ENCODE measurements at regions not wholly inside any gene's neighbourhood (a gene's known extent, or its start where the extent isn't known, plus 50 kb on each side); places are given as distances from the start of the nearest gene placed in this dataset.

GRCh38 chr5:17735761-17736160 lies 101.5 kb downstream of the TAF11L14 start:
- H3K27ac ChIP-seq (ENCODE audit: control insufficient read depth, insufficient read depth, low read length): no peak overlapping the region
- H3K9me1 ChIP-seq (ENCODE audit: control insufficient read depth, extremely low read depth, insufficient read depth, low read length): no peaks in the 10 kb centered on the region

GRCh38 chr5:17737092-17737491 lies 102.8 kb downstream of the TAF11L14 start:
- DNase-seq (ENCODE audit: low read depth, low spot score) (no peak), FAIRE-seq (no peak)
- H3K4me3 ChIP-seq (ENCODE audit: control insufficient read depth in 2 of 3, extremely low read depth in 1 of 3, insufficient read depth in 2 of 3, low read depth in 1 of 3, low read length in 3 of 3): no peak overlapping the region
- H3K79me2 ChIP-seq (ENCODE audit: control insufficient read depth, insufficient read depth, low read length): no peaks in the 10 kb centered on the region
- H3K4me2 ChIP-seq (ENCODE audit: control insufficient read depth, extremely low read depth, insufficient read depth, low read depth, low read length): no peak overlapping the region
- no peak for TF ChIP-seq EZH2 (IDR thresholded peaks at IDR 0.05; ENCODE audit: low read length)
- no peak for TF ChIP-seq CTCF (optimal IDR thresholded peaks at IDR 0.05 in 1 of 3, IDR thresholded peaks at IDR 0.05 in 1 of 3, conservative IDR thresholded peaks at IDR 0.05 in 1 of 3; ENCODE audit: extremely low read depth in 1 of 3, insufficient read depth in 2 of 3, low read length in 3 of 3)
- no peaks in the 10 kb centered on the region for H4K20me1 ChIP-seq (ENCODE audit: control insufficient read depth, extremely low read depth, insufficient read depth, low read length)
- H3K27me3 ChIP-seq (ENCODE audit: control insufficient read depth, extremely low read depth, insufficient read depth, low read length): no peaks in the 10 kb centered on the region
- no peaks in the 10 kb centered on the region for H3K9me3 ChIP-seq (ENCODE audit: control insufficient read depth, low read depth, low read length)
- no peak overlapping the region for H3K9ac ChIP-seq (ENCODE audit: control insufficient read depth, extremely low read depth, insufficient read depth, low read length)
- no peaks in the 10 kb centered on the region for H3K36me3 ChIP-seq (ENCODE audit: control insufficient read depth in 2 of 2, extremely low read depth in 1 of 2, insufficient read depth in 2 of 2, low read length in 2 of 2)
- H2AFZ ChIP-seq (ENCODE audit: control insufficient read depth, low read length): no peak overlapping the region
- dilution Hi-C loops (cut with MboI; ENCODE audit: extremely low pct_ligation_motif_present, low sequenced_read_pairs): no loop called here
- no peaks in the 10 kb centered on the region for H3K9me1 ChIP-seq (ENCODE audit: control insufficient read depth, extremely low read depth, insufficient read depth, low read length)
- H3K27ac ChIP-seq (ENCODE audit: control insufficient read depth, insufficient read depth, low read length): no peak overlapping the region
- no peaks in the 10 kb centered on the region for H3K4me1 ChIP-seq (ENCODE audit: control insufficient read depth, extremely low read depth, insufficient read depth, low read length)

More at GRCh38 chr5:17735761-17736160, 101.5 kb downstream of the TAF11L14 start:
- no peak for FAIRE-seq
- no peak overlapping the region for H3K4me3 ChIP-seq (ENCODE audit: control insufficient read depth in 2 of 3, extremely low read depth in 1 of 3, insufficient read depth in 2 of 3, low read depth in 1 of 3, low read length in 3 of 3)
- H3K4me1 ChIP-seq (ENCODE audit: control insufficient read depth, extremely low read depth, insufficient read depth, low read length): no peaks in the 10 kb centered on the region
- no peaks in the 10 kb centered on the region for H4K20me1 ChIP-seq (ENCODE audit: control insufficient read depth, extremely low read depth, insufficient read depth, low read length)
- H3K9me3 ChIP-seq (ENCODE audit: control insufficient read depth, low read depth, low read length): no peaks in the 10 kb centered on the region
- H3K79me2 ChIP-seq (ENCODE audit: control insufficient read depth, insufficient read depth, low read length): no peaks in the 10 kb centered on the region
- no peak for DNase-seq (ENCODE audit: low read depth, low spot score)
- dilution Hi-C loops (cut with MboI; ENCODE audit: extremely low pct_ligation_motif_present, low sequenced_read_pairs): no loop called here
- H2AFZ ChIP-seq (ENCODE audit: control insufficient read depth, low read length): no peak overlapping the region
- H3K9ac ChIP-seq (ENCODE audit: control insufficient read depth, extremely low read depth, insufficient read depth, low read length): no peak overlapping the region
- no peaks in the 10 kb centered on the region for H3K36me3 ChIP-seq (ENCODE audit: control insufficient read depth in 2 of 2, extremely low read depth in 1 of 2, insufficient read depth in 2 of 2, low read length in 2 of 2)
- no peaks in the 10 kb centered on the region for H3K27me3 ChIP-seq (ENCODE audit: control insufficient read depth, extremely low read depth, insufficient read depth, low read length)
- no peak overlapping the region for H3K4me2 ChIP-seq (ENCODE audit: control insufficient read depth, extremely low read depth, insufficient read depth, low read depth, low read length)
- TF ChIP-seq EZH2 (IDR thresholded peaks at IDR 0.05; ENCODE audit: low read length) (no peak), CTCF (optimal IDR thresholded peaks at IDR 0.05 in 1 of 3, IDR thresholded peaks at IDR 0.05 in 1 of 3, conservative IDR thresholded peaks at IDR 0.05 in 1 of 3; ENCODE audit: extremely low read depth in 1 of 3, insufficient read depth in 2 of 3, low read length in 3 of 3) (no peak)
